LNCAP (cell line): ENCODE measurements at regions not wholly inside any gene's neighbourhood (a gene's known extent, or its start where the extent isn't known, plus 50 kb on each side); places are given as distances from the start of the nearest gene placed in this dataset.

Experiments
- CTCF ChIP-seq: fragments of 450-650 bp; IDR thresholded peaks from 2 replicates; pipeline ENCODE4 v1.5.1; 2017; ENCODE audit warnings: mild to moderate bottlenecking

- TF ChIP-seq CTCF: no peak
Measured at GRCh38 chr5:117833691-117834090, 1154.7 kb downstream of the DTWD2 start.

GRCh38 chr5:117829646-117830045, 1158.7 kb downstream of the DTWD2 start:
- TF ChIP-seq CTCF: no peak

- no peak for TF ChIP-seq CTCF
Measured at GRCh38 chr5:117813850-117814249, 1174.5 kb downstream of the DTWD2 start.

- no peak for TF ChIP-seq CTCF
Measured at GRCh38 chr5:117812861-117813260, 1175.5 kb downstream of the DTWD2 start.

- no peak for TF ChIP-seq CTCF
Measured at GRCh38 chr5:117809251-117809650, 1179.1 kb downstream of the DTWD2 start.

- no peak for TF ChIP-seq CTCF
Measured at GRCh38 chr5:117805058-117805457, 1183.3 kb downstream of the DTWD2 start.

GRCh38 chr5:117803533-117803932, 1184.8 kb downstream of the DTWD2 start:
- TF ChIP-seq CTCF: no peak

GRCh38 chr5:117801583-117801982, 1186.8 kb downstream of the DTWD2 start:
- no peak for TF ChIP-seq CTCF
